Inferior parietal cortex (tissue), 1 donor: ENCODE measurements at regions not wholly inside any gene's neighbourhood (a gene's known extent, or its start where the extent isn't known, plus 50 kb on each side); places are given as distances from the start of the nearest gene placed in this dataset.
"Not testable (repeated sequence)": the region's sequence is repeated elsewhere in the genome, so short reads cannot be mapped to it uniquely, and the experiment has no call there.

Experiments
- DNase-seq: peaks from one replicate; pipeline ENCODE4 v3.0.0-alpha.2; 2016; ENCODE audit errors: extremely low spot score

DNA sequence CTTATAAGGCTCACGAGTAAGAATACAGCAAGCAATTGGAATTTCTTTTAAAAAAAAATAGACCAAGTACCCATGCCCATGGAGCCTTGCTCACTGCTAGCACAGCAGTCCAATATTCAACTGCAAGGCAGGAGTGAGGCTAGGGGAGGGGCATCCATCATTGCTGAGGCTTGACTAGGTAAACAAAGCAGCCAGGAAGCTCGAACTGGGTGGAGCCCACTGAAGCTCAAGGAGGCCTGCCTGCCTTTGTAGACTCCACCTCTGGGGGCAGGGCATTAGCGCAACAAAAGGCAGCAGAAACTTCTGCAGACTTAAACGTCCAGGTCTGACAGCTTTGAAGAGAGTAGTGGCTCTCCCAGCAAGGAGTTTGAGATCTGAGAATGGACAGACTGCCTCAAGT, 84.0 kb upstream of the STEAP1 start:
- not testable (repeated sequence) for DNase-seq

DNA sequence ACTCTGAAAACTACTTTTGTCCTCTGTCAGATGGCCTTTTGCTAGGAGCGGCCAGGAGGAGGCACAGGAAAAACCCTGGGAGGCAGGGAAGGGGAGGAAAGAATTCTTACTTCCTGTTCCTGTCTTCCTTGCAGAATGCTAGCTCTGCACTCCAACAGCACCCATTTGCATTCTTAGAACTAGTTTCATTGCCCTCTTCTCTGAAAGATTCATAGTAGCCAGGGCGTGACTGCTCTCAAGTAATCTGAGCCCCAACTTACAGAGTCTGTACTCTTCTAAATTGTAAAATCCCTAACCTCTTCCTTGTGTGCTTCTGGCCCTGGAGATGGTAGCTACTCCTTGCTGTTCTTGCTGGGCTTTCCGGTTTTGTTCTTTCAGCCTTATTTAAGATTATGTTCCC, 75.3 kb upstream of the STEAP1 start:
- DNase-seq = no peak

DNA sequence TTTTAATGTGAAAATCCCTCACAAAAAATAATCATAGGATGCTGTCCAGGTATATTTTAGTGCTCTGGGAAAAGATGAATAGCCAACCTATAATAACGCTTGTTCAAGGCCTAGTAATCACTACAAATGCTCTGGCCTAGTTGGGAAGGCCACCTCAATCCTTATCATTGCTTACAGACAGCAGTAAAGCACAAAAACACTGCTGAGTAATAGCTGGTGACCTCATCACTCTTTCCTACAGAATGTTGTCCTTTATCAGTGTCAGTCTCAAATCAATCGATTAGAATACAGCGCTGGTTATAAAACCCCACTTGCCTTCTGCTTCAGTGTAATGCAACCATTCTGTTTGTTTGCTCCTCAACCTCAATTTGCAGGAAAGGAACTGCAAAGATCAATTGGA, 72.6 kb upstream of the STEAP1 start:
- DNase-seq = no peak

DNA sequence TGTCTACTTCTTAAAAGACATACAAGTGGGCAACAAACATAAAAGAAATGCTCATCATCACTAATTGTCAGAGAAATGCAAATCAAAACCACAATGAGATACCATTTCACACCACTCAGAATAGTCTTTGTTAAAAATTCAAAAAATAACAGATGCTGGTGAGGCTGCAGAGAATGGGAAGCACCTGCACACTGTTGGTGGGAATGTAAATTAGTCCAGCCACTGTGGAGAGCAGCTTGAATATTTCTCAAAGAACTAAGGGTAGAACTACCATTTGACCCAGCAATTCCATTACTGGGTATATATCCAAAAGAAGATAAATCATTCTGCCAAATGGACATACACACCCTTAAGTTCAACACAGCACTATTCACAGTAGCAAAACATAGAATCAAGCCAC, 61.8 kb upstream of the STEAP1 start:
- DNase-seq = no peak

DNA sequence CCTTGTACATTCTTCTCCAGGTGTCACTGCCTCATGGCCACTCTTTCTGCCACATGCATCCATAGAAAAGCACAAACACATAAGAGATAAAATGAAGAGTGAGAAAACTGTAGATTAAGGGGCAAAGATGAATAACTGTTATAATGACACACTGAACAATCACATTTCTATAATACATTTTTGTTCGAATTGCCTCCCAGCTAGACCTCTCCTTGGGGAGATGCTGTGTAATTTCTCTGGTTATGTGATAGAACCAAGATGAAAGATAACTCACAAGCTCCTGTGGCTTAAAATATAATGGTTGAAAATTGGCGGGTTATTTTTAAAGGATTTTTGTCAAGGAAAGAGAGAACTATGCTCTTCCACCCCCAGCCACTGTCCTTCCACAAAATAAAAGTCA, 60.2 kb upstream of the STEAP1 start:
- DNase-seq = no peak
